ENCODE measurements at regions not wholly inside any gene's neighbourhood (a gene's known extent, or its start where the extent isn't known, plus 50 kb on each side); places are given as distances from the start of the nearest gene placed in this dataset.

DNA sequence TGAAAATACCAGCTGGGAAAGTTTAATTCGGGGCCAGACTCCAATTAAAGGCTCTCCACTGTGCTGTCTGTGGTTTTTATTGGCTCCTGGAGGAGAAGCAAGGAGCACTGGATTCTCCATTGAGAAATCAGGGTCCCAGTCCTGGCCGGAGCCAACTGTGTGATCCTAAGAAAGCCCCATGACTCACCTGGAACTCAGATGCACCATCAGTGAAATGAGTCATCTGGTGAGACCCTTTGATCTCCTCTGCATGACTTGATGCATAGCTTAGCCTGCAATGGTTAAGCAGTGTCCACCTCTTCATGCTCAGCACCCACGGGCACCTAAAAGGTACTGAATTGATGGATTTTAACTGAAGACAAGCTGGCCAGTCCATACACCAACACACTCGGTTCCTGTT, 119.2 kb upstream of the VCX3B start:
- TF ChIP-seq, protein P1, sequence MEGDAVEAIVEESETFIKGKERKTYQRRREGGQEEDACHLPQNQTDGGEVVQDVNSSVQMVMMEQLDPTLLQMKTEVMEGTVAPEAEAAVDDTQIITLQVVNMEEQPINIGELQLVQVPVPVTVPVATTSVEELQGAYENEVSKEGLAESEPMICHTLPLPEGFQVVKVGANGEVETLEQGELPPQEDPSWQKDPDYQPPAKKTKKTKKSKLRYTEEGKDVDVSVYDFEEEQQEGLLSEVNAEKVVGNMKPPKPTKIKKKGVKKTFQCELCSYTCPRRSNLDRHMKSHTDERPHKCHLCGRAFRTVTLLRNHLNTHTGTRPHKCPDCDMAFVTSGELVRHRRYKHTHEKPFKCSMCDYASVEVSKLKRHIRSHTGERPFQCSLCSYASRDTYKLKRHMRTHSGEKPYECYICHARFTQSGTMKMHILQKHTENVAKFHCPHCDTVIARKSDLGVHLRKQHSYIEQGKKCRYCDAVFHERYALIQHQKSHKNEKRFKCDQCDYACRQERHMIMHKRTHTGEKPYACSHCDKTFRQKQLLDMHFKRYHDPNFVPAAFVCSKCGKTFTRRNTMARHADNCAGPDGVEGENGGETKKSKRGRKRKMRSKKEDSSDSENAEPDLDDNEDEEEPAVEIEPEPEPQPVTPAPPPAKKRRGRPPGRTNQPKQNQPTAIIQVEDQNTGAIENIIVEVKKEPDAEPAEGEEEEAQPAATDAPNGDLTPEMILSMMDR (optimal IDR thresholded peaks at IDR 0.05 in 1 of 3, IDR thresholded peaks at IDR 0.05 in 1 of 3, conservative IDR thresholded peaks at IDR 0.05 in 1 of 3; ENCODE audit: extremely low read depth in 1 of 3, insufficient read depth in 2 of 3, low read length in 3 of 3), result no peak
- no peak for TF ChIP-seq EZH2 (IDR thresholded peaks at IDR 0.05; ENCODE audit: low read length)
